ENCODE measurements at regions not wholly inside any gene's neighbourhood (a gene's known extent, or its start where the extent isn't known, plus 50 kb on each side); places are given as distances from the start of the nearest gene placed in this dataset.
"Not testable (repeated sequence)": the region's sequence is repeated elsewhere in the genome, so short reads cannot be mapped to it uniquely, and the experiment has no call there.

DNA sequence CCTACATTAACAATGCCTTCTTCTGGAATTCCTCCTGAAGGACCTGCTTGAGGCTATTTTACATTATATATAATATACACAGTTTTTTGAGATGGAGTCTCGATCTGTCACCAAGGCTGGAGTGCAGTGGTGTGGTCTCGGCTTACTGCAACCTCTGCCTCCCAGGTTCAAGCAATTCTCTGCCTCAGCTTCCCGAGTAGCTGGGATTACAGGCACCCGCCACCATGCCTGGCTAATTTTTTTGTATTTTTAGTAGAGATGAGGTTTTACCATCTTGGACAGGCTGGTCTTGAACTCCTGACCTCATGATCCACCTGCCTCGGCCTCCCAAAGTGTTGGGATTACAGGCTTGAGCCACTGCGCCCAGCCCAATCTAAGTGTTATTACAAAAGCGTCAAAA lies 71.9 kb upstream of the PRR23C start:
- DNase-seq = not testable (repeated sequence)

GRCh38 chr3:139117136-139117675 lies 72.5 kb upstream of the PRR23C start:
- no peak for DNase-seq

DNA sequence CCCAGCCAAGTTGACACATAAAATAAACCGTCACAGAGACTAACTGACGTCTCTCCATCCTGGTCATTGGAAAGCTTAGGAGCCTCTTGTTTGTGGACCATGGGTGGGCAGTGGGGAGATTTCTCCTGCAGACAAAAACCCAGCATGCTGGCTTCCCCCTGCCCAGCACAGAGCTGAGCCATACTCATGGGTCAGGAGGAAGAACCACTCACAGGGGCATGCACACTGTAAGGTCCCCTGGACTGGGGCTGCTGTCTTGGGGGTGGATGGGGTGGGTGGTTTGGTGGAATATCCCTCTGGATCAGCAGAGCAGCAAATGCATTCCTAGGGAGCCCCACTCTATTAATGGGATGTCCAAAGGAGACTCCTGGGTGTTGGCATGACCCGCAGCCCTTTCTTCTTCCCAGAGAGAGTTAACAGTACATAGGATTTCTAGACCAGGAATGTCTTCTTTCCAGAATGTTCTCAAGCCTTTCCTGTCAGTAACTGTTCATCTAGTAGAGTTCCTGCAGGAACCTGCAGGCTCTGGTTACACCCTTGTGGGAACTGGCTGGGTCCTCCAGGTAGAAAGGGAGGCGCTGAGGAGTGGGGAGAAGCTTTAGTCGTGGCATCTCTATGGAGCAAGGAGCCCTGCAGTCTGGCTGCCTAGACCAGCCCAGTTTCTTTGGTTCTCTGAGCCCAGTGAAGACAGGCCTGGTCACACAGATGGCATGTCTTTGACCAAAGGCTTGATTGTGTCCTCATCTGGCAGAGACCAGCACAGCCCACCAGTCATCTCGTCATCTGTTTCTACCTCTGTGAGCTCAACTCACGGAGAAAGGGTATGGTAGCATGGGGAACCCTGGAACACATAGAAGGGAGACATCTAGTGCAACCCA lies 73.4 kb upstream of the PRR23C start:
- DNase-seq = no peak

DNA sequence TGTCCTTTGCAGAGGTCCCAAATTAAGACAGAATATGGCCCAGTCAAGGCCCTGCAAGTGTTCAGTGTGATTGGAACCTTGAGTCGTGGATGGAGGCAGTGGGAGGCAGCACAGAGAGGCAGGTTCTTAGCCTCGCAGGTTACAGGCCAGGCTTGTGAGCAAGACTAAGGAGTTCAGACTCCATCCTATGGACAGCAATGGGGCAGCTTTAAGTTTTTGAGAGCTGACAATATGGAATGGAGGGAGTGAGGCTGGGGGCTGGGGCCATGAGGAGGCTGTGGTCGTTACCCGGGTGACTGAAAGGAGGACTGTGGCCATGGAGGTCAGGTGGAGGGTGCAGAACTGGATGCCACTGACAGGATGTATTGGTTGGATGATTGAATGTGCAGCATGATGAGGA lies 74.1 kb upstream of the PRR23C start:
- no peak for DNase-seq

GRCh38 chr3:139119331-139120025 lies 74.8 kb upstream of the PRR23C start:
- DNase-seq = no peak

GRCh38 chr3:139120086-139121056 lies 75.7 kb upstream of the PRR23C start:
- DNase-seq = no peak

GRCh38 chr3:139121513-139122220 lies 77.0 kb upstream of the PRR23C start:
- DNase-seq = no peak

GRCh38 chr3:139122221-139122581 lies 77.5 kb upstream of the PRR23C start:
- DNase-seq = no peak

- DNase-seq = no peak
Observed at GRCh38 chr3:139122612-139123011, 77.9 kb upstream of the PRR23C start.

DNA sequence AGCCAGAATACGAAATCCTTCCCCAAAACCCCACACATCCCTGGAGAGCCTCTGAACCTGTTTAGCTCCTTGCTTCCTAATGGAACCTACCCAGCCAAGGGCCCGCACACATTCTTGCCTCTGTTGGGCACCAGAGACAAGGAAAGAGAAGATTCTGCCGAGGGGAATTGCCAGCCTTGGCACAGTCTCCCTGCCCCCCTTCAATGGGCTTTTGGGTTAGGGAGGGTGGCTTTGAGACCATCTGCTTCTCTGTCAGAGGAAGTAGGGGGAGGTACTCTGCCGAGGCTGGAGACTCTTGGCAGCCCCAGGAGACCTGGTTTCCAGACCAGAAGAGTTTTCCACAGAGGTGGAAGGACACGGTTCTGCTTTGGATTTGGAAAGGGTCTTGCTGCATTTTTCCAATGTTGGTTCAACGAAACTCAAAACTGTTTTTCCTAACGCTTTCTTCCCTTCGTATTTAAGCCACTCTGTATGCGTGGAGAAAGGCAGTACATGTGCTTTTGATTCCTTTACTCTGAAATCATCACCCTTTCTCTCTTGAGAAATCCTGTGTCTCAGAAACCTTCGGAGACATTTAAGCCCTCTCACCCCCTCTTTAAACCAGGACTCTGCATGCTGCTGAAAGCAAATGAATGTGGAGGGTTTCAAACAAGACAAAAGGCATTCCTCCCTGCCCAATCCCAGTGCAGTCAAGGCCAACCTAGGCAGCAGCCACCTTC lies 78.8 kb upstream of the PRR23C start:
- no peak for DNase-seq

DNA sequence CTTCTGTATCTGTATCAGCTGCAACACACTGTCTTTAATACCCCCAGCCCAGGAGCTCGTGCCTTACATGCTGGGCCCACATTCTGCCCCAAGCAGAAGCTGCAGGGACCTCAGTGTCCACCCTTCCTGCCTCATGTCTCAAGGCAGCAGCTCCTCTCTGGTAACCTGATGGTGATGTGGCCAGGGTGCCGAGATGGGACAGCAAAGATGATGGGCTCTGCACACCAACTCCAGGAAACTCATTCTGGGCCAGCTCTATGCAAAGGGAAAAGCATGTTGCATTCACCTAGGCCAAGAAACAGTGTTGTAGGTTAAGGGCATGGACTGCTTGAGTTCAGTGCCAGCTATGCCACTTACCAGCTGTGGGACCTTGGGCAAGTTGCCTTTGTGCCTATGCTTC lies 79.5 kb upstream of the PRR23C start:
- DNase-seq = no peak

DNA sequence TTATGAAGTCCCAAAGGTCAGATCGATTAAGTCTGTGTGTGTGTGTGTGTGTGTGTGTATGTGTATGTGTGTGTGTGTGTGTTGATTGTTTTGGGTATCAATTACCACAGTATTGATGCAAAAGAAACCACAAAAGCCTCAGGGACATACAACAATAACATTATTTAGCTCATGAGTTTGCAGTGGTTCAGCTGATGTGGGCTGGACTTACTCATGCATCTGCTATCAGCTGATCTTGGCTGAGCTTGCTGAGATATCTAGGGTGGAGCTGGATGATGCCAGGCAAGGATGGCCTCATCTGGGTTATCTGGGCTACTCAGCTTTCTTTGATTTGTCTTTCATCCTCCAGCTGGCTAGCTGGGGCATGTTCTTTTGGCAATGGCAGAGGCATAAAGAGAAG lies 82.4 kb upstream of the PRR23C start:
- no peak for DNase-seq

GRCh38 chr3:139127629-139128028 lies 82.9 kb upstream of the PRR23C start:
- DNase-seq = not testable (repeated sequence)

DNA sequence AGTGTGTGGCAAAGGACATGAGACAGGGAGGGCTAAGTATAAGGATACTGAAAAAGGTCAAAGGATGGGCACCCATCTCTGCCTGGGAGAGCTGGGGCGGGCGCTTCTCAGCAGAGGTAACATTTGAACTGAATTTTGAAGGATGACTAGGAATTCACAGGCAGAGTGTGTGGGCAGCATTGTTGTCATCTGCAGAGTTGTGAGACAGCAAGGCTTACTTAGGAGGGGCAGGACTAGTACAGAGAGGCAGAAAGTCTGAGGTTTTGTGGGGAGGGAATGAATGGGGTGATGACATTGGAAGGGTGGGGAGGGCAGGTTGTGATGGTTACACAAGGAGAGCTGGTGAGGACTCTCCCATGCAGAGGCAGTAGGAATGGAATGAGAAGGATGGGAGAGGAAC lies 84.1 kb upstream of the PRR23C start:
- DNase-seq = no peak

GRCh38 chr3:139129892-139130291 lies 85.2 kb upstream of the PRR23C start:
- DNase-seq = no peak

DNA sequence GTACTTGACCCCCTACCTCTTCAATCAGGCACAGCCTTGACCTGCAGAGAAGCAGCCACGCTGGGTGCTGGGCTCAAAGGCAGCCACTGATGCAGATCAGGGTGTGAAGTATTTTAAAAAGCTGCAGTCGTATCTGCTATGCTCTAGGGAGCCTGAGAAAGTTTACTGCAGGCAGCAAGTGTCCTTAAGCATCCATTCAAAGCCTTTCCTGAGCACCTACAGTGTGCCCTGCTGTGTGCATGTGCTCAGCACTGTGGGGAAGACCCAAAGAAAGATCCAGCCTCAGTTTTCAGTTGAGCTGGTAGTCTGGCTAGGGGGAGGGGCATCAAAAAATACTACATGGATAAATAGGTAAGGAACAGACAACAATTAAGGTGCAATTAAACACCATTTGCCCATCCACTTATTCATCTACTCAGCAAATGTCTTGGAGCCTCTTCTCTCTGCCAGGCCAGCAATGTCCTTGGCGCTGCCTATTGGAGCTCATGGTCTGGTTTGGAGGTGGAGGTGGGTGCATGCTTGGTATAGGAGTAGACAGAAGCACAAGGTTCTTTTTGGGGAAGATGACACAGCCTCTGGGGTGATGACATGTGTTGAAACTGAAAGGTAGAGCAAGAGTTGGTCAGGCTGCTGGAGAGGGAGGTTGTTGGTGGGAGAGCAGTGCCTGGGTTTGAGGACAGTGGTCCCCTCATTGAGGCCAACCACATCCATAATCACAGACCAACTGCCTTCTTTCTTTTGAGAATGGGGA lies 85.9 kb upstream of the PRR23C start:
- no peak for DNase-seq

DNA sequence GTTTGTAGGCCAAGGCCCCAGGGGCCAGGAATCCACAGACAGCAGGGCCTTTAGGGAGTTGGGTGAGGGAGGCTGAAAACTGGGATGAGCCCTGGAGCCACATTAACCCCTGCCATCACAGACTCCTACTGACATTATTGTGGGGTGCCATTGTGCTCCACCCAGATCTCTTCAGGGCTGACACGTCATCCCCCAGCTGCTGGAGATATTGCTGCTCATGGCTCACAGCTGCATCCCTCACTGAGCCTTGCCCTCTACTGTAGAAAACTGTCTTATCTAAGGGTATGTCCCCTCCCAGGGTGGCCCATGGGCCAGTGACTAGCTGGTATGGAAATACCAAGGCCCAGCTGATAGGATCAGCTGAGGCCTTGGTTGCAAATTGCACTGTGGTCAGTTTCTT lies 87.3 kb upstream of the PRR23C start:
- no peak for DNase-seq

- no peak for DNase-seq
Observed at GRCh38 chr3:139132976-139133375, 88.3 kb upstream of the PRR23C start.

DNA sequence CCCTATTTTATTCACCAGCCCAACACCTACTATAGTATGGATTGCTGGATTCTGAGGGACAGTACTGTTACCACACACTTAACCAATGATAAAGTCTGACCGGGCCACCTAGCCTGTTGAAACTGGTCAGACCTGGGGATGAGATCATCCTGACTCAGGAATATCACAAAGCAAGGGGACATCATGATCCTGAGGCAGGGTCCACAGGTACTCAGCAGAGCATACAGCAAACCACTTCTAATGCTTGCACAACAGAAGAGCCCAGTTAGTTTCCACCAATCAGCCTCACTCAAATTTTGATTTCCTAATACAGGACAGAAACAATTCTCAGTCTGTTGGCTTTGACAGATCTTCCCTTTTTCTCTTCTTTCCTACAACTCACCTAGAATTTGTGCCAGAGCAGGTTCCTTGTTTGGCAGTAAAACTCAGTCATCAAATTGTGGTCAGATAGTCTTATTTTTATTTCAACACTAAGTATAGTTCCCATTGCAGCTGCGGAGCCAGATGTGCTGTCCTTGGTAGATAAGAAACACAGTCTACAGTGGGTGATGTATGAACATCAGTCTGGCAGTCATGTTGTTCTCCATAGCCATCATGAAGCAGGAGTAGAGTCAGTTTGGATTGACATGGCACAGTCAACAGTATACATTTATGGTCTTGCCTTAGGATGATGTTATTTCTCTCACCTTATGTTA lies 90.1 kb upstream of the PRR23C start:
- DNase-seq = no peak

DNA sequence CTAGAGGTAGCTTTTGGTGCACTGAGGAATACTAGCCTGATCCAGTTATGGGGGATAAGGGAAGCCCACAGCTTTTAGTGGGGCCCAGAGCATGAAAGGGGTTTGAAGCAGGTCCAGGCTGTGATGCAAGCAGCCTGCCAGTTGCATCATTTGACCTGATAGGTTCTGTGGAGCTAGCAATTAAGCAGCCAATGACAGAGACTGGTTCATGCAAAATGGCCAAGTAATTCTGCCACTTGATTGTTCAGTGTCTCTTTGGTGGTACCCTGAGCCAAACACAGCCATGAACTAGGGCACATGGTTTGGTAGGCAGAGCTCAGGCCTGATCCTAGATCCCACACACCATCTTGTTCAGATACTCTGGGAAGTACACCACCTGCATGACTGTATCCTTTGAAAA lies 91.0 kb upstream of the PRR23C start:
- no peak for DNase-seq

Data from SW 1271 (cell line).